Stimulated activated CD8-positive, alpha-beta memory T cell treated with anti-CD3 and anti-CD28 coated beads, Interleukin-4, amount 100 ng/mL, for 24 hours (primary cell): ENCODE measurements at regions not wholly inside any gene's neighbourhood (a gene's known extent, or its start where the extent isn't known, plus 50 kb on each side); places are given as distances from the start of the nearest gene placed in this dataset.

Source experiments
- DNase-seq: peaks from one replicate; pipeline ENCODE4 v3.0.0-alpha.2; 2020; ENCODE audit warnings: low read depth

GRCh38 chr6:18963439-18963838, 576.3 kb downstream of the RNF144B start:
- DNase-seq: no peak

- DNase-seq: no peak
These were observed 586.1 kb downstream of the RNF144B start for GRCh38 chr6:18973251-18973650.

- no peak for DNase-seq
These were observed 588.9 kb downstream of the RNF144B start for GRCh38 chr6:18976091-18976490.

DNA sequence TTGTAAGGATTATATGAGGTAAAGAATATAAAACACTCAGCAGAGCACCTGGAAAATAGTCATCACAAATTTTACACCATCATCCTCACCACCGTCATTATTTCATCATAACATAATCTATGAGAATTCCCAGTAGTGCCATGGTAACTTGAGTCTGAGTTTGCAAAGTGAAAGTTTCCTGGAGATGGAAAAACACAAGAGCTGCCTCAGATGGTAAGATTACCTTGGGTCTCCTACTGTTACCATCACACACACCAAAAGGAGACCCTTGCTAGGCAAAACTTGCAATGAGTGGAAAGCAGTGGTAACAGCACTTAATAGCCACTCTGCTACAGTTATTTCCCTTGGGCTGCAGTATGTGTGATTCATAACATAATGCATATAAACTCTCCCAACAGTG, 589.8 kb downstream of the RNF144B start:
- DNase-seq: no peak

DNA sequence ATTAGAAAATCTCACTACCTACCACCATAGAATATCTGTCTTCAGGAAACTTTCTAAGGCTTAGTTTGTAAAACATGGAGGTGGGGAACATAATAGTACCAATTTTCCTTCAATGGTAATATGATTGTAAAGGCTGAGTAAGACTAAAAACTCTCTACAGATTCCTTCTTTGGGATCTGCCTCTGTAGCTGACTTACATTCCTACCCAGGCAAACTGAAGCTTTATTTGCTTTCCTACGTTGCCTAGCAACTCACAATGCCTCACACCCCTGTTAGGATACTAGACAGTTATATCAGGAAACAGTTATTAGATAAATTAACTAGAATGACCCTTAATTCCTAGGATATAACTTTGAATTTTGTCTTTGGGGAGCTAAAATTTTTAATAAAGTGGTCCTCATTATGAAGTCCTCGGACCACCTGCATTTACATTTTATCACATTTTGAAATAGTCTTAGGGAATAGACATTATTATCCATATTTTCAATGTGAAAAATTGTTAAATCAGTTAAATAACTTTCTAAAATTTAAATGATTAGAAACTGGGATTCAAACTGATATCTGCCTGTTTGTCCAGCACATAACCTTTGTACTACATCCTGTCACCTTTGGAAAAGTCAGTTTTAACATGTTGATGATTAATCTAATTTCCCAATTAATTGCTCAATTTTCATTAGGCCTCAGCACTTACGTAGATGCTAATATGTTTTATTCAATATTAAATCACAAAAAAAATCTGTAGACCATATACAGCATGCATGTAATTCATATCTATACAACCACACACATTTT, 591.4 kb downstream of the RNF144B start:
- DNase-seq: no peak

DNA sequence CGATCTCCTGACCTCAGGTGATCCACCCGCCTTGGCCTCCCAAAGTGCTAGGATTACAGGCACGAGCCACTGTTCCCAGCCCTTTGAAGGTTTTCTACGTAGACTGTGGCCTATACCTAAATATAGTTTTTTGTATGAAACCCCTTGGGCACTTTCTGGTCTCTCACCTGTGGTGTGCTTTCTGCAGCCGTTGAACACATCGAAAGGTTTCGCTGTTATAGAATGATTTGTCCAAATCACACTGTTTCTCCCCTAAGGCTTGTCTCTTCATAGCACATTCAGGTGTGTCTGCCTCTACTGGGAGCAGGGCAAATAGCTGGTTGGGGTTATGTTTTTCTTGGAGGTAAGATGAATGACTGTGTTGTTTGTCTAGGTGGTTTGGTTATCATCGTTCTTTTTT, 597.9 kb downstream of the RNF144B start:
- no peak for DNase-seq

- no peak for DNase-seq
These were observed 598.8 kb downstream of the RNF144B start for GRCh38 chr6:18985996-18986395.

GRCh38 chr6:18988636-18989035, 601.5 kb downstream of the RNF144B start:
- DNase-seq: no peak

DNA sequence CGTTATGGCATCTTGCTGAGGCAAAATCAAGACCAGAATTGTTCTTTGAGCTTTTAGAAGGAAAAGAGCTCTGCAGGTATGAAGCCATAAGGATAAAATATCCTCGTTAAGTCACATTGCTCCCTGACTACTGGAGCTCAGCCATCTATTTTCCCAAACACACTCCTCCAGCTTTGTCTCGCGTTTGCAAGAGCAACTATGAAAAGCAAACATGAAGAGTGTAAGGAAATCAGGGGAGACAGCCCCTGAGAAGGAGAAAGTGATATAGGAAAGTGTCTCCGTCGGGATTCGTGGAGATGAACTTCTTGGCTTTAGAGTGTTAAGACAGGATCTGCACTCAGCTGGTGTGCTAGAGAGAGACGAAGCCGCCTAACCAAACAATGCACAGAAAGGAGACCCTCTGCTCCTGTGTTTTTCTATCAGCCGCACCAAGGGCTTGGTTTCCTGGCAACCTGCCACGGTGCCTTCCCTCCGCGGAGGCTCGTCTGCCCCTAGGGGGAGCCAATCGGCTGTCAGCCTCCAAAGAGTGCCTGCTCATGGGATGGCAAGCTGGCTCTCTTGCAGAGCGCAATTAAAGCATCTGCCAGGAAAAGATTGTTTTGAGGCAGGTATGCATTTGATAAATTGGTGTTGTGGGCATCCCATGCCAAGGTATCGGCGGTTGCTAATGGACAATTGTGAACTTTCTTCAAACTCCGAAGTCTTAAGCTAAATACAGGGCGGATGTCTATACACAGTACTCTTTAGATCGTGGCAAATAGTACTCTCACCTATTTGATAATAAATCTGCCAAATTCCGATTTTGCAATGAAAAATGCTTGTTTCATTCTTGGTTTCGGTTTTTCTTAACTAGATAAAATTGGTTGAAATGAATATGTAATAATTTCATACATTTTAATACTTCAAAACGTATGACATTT, 603.2 kb downstream of the RNF144B start:
- peak; percentile 0 for DNase-seq

DNA sequence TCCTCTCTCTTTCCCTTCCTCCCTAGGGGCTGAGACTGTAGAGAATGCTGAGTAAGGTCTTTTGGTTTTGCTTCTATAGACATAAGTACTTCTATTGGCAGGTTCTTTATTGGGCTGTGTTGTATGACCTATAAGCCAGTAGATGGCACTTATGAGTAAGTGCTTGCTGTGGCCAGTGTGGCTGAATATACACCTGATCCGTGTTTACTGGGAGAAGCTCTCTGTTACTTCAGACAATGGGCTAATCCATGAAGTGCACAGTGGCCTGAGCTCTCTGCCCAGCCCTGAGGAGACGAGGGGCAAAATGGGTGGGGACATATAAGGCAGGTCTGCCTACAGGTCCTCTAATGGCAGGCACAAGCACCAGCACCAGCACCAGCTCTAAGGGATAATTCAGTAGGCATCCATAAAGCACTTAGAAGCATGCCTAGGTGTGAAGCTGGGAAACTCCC, 610.3 kb downstream of the RNF144B start:
- no peak for DNase-seq

- DNase-seq: no peak
These were observed 615.9 kb downstream of the RNF144B start for GRCh38 chr6:19002976-19003560.

GRCh38 chr6:19004176-19004575, 617.0 kb downstream of the RNF144B start:
- no peak for DNase-seq

- no peak for DNase-seq
These were observed 622.6 kb downstream of the RNF144B start for GRCh38 chr6:19009769-19010168.

DNA sequence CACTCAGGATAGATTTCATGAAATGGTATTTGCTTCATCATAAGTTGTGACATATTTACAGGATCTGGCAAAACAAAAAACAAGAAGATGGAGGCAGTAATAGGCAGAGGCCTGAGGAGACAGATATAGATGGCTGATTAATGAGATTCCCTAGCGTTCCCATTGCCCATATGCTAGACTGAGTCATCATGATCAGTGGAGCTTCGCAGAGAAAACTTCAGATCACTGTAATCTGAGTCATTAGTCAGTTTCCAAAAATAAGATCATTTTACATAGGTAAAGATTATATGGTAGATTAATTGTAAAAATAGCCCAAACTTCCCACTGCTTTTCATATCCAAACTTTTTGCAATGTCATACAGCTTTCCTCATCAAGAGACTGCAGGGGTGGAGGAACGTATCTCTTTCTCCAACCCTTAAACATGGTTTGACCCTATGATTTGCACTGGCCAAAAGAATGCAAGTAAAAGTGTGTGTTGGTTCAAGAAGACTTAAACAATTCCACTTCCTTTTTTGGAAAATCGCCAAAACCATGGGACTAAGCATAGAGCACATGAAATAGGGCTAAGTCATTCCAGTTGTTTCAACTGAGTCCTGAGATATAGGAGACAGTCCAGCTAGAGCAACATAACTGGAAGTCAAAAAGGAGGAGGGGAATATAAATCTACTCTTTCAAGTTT, 626.0 kb downstream of the RNF144B start:
- no peak for DNase-seq

DNA sequence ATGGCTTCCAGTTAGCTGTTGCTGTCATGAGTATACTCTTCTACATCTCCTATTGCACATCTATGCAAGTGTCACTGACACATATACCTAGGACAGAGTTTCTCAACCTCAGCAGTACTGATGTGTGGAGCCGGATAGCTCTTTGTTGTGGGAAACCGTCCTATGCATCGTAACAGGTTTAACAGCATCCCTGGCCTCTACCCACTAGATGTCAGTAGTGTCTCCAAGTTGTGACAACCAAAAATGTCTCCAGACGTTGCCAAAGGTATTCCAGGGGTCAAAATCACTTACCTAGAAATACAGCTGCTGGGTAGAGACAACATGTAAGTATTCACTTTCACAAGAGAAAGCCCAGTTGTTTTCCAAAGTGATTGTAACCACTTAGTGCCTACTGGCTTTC, 637.6 kb downstream of the RNF144B start:
- DNase-seq: no peak

DNA sequence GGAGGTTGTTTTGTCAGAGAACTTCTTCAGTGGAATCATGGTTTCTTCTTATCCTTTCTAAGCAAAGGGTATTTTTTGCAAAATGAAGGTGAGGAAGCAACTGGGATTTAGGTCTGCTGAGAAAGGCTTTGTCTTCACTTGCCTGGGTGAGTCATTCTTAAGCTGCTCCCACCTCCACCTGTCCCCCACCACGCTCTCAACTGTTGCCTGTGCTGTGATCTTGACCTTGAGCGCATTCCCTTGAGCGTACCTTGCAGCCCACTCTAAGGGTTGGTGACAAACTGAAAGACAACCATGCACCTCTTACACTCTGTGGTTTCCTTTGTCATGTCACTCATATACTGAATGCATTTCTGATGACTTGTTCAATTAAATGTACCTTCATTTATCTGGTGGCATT, 641.1 kb downstream of the RNF144B start:
- DNase-seq: no peak

GRCh38 chr6:19032591-19033295, 645.6 kb downstream of the RNF144B start:
- no peak for DNase-seq

- no peak for DNase-seq
These were observed 646.5 kb downstream of the RNF144B start for GRCh38 chr6:19033683-19034082.

GRCh38 chr6:19034986-19035385, 647.8 kb downstream of the RNF144B start:
- no peak for DNase-seq

GRCh38 chr6:19035461-19036195, 648.5 kb downstream of the RNF144B start:
- no peak for DNase-seq

DNA sequence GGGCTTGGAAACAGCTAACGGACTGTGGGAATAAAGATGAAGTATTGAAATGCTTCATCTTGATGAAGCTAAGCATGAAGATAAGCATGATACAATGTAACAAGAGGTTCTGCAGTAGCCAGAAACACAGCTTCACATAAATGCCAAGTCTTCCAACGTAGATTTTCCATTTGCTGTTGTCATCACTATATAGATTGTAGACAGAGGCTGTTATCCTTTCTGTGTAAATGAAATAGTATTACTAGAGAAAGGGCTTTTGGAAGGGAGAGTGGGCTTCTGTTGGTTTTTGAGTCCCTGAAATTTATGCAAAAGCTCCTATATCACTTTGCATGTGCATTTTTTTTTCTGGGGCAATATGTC, 649.0 kb downstream of the RNF144B start:
- no peak for DNase-seq
